NCI-H446 treated with DMSO at 0.1 percent for 48 hours (cell line): ENCODE measurements at regions not wholly inside any gene's neighbourhood (a gene's known extent, or its start where the extent isn't known, plus 50 kb on each side); places are given as distances from the start of the nearest gene placed in this dataset.

ENCODE experiments used
- DNase-seq: peaks from one replicate; lab custom pipeline; 2025; lab: John Stamatoyannopoulos, UW

DNA sequence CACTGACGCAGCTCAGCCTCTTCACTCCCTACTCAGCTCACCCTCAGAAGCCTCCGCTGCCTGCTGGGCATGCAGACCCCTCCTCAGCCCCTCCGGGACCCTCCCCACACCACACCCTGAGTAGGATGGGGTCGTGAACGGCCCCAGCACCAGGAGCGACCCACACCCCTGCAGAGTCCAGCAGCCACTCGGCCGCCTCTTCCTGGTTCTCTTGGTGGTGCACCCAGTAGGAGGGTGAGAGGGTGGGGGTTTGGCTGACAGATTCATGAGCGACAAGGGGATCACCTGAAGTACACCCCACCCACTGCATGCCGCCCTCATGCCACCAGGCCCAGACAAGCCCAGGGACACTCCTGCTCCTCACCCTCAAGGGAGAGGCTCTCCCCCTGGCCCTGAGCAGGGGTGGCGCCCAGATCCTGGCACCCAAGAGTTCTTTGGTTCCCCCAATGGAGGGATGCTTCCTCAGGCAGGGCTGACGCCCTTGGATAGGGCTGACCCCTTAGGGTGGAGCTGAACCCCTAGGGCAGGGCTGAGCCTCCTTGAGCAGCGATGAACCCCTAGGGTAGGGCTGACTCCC is 76.6 kb upstream of the GPC1 start:
- no peak for DNase-seq

DNA sequence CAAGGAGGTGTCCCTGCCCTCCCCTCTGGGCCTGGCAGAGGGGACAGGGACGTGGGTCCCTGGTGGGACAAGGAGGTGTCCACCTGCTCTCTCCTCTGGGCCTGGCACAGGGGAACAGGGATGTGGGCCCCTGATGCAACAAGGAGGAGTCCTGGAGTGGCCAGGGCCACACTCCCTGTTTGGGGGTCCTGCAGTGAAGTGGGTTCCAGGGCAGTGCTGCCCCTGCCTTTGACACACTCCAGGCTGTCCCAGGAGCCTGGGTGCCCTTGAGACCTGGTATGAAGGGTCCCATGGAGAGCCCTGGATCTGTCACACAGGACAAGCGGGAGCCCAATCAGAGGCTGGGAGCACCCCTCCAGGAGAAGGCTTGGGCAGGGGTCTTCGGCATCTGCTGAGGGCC is 75.8 kb upstream of the GPC1 start:
- no peak for DNase-seq

DNA sequence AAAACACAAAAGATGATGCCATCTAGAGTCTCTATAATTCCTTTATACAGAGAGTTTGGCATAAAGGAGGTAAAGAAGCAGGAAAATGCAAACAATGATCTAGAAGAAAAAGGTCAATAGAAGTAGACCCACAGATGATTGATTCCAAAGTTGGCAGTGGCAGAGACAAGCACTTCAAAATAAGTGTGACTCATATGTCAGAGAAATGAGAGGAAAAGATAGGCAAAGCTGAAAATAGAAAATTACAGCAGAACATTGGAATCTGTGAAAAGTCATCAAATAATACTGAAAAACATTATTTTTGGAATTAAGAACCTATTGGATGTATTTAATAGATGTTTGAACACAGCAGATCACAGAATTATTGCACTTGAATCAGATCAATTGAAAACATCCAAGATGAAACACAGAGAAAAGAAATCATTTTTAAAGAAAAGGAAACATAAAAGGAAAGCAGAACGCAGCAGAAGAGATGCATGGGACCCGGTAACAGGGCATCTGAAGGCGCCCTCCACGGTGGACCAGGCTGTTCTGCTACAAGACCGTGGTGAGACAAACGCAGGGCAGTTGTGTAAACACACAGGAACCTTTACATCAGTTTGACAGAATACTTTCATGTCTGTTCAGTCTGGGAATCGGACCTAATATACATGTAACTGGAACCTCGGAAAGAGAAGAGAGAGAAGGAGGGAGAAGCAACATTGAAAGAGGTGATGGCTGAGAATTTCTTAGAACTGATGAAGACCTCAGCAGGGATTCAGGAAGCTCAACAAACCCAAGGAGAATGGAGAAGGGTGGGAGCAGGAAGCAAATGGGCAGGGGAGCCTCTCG is 74.6 kb upstream of the GPC1 start:
- no peak for DNase-seq

DNA sequence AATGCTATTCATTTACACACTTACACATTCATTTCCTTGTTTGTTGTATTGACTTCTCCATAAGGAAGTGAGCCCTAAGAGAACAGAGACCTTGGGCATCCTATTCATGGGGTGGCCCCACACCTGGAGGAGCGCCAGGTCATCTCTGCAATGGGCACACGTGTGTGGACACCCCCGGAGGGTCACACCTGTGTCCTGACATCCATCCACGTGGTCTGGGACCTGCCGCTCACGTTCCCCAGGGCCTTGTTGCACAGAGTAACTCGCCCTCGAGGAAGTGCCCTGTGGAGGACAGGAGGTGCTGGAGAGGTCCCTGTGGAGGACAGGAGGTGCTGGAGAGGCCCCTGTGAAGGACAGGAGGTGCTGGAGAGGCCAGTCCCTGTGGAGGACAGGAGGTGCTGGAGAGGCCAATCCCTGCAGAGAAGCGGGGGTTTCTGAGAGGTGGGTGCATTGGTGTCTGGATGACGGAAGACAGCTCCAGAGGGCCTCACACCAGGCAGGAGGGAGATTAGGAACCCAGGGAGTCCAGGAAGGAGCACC is 73.2 kb upstream of the GPC1 start:
- no peak for DNase-seq

DNA sequence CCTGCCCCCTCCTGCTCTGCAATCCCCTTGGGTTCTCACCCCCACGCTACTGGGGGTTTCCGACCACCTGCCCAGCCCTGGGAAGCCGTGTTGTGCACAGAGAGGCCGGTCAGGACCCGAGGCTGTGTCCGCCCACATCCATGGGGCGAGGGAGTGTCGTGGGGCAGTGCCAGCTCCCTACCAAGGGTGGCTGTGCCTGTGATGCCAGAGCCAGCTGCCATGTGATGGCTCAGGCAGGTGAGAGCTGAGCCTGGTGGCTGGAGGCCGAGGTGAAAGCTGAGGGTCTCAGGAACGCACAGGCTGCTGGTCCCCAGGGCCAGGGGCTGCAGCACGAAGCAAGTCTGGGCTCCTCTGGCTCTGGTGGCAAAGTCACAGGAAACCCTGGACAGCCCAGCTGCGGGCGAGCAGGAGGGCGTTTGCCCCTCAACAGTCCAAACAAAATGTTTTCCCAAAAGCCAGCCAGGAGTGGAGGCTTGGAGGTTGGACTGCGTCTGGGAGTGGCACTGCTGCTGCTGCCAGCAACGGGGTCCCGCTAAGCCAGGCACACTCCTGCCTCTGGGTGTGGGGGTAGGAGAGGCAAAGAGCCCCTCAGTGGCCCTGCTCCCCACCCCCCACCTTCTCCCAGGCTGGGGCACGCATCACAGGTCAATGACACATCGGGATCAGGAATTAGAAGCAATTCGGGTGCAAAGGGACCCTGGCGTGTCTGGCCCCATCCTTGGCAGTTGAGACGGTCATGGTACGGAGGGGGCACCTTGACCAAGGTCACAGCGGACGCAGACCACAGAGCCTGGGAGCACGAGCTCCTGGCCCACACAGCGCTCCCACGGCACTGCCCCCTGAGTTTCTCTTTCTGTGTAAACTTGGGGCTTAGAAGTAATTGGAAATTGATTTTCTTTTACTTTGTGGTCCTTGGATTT is 72.4 kb upstream of the GPC1 start:
- DNase-seq = no peak

DNA sequence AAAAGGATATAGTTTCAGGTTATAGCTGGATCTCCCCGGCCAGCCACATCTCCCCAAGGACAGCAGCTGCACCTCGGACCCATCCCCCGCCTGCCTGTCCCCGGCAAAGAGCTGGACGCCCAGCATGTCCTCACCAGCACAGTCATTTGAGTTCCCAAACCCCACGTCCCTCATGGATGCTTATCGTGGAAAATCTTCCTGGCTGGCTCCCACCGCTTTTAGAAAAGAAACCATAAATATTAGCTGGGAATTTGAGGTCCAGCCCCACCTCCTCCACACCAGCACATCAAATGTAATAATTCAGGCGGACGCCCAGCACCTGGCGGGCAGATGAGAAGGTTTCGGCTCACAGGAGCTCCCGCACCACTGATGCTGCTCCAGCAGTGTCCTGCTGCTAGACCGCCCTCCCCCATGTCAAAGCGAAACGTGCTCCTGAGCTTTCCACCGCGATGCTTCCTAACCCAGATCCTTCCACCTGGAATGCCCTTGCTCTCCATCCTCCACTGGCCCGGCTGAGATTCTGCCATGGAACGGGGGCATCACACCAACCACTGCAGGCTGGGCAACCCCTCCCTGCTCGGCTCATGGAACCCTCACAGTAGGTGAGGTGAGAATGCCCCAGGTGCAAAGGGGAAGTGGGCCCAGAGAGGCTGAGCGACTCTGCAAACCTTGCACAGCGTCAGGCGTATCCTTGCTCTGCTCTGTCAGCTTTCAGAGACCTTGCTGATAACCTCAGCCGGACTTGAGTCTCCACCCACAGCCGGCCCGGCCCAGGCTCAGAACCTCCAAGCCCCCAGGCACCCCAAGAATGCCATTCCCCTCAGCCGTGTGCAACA is 71.5 kb upstream of the GPC1 start:
- no peak for DNase-seq

DNA sequence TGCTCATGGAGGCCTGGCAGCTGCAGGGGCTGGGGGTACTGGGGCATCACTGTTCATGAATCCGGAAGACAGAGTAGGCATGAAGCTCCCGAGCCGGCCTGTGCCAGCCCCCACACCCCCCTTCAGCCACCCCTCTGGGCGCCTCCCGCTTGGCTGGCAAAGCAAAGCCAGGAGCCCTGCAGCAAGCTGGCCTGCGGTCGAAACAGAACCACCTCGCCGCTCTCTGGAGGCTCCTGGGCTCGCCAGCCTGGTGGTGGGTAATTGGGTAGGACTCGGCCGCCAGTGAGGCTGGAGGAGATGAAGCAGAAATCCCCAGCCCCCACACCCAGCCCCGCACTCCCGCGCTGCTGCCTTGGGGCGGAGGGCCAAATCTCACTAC is 70.9 kb upstream of the GPC1 start:
- no peak for DNase-seq

DNA sequence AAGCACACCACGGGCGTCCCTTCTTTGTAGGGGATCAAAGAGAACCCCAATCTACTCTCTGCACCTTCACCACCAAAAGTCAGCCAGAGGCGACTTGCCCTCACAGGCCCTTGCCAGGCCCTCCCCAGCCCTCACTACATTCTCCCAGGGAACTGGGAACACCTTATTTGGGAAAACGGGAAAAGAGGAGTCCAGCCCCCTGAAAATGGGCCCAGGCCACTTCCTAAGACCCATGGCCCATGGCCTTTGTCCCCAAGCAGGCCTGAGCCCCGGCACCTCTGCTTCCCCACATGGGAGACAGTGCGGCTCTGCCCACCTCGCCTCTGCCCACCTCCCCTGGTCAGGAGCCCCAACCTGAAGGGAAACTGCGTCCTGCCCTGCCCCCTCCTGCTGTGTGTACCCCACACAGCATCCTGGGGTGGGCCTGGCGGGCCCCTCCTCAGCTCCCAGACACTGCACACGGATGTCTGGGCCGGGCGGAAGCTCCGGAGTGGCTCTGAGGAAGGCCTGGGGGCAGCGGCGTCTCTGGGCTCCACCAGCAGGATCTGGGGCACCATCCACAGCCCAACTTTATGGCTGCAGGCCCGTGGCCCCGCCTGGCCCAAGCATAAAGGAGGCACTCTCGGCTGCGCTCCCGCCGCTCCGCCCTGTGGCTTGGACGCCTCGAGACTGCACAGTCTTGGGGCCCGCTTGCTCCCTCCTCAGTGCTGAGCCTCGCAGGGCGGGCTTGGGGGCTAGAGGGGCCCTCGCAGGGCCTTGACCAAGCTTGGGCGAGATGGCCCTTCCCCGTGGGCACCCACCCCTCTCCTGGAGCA is 70.3 kb upstream of the GPC1 start:
- no peak for DNase-seq

DNA sequence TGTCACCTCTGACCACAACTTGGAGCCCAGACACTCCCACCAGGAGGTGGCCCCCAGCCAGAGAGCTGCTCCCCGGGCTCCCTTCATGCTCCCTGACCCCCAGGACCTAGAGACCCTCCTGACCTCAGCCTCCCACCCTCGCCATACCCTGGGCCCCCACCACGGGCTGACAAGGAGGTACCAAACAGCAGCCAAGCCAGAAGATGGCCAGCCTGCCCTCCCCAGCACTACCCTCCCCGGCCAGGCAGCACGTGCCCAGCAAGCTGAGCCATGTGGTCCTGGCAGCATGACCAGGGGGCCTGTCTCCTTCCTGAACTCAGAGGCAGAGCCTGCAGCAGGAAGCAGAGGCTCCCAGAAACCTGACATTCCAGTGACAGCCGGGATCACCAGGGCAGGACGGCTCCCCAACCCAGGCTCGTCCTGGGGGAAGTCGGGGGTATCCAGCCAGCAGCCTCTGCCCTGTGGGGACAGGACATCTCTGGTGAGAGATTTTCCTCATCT is 69.4 kb upstream of the GPC1 start:
- DNase-seq = no peak

DNA sequence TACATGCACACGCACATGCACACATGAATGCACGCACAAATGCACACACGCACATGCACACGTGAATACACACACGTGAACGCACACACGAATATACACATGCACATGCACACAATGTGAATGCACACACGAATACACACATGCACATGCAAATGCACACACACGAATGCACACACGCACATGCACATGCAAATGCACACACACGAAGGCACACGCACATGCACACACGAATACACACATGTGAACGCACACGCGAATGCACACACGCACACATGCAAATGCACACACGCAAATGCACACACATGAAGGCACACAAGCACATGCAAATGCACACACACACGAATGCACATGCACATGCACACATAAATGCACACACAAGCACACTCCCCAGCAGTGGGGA is 68.6 kb upstream of the GPC1 start:
- DNase-seq = no peak

DNA sequence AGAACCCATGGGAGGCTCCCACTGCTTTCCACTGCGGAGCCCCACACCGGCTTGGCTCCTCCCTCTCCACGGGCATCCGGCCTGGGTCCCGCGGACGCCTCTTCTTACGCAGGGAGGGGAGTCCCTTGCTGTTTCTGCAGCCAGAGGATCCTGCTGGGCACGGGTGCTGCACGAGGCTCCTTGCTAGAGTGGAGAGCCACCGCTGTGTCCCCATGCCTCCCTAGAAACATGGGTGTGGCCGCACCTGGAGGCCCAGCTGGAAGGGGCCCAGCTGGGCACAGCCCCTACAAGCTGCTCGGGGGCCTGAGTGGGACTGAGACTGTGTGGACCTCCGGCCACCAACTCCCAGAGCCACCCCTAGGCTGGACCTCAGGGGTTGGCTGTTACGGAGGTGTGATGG is 67.7 kb upstream of the GPC1 start:
- no peak for DNase-seq

DNA sequence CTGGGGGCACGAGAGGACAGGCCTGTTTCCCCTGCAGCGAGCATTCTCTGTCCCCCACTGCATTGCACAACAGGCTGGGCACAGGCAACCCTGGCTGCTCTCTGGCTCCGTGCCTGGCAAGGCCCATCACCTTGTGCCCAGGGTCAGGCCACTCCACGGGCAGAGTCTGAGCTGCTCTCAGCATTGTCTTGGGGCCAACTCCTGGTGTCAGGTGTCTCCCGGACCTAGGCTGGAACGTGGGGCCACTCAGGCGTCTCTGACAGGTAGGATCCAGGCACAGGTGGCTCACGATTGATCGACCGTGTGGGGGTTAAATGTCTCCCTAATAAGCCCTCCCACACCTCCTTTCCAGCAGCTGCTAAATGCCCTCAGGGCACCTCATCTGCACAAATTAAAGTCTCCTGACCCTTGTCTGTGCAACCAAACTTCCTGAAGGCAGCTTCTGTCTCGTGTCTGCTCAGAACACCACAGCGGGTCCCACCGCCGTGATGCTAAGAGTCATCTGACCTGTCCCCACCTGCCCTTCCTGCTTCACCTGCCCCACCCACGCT is 66.6 kb upstream of the GPC1 start:
- no peak for DNase-seq

DNA sequence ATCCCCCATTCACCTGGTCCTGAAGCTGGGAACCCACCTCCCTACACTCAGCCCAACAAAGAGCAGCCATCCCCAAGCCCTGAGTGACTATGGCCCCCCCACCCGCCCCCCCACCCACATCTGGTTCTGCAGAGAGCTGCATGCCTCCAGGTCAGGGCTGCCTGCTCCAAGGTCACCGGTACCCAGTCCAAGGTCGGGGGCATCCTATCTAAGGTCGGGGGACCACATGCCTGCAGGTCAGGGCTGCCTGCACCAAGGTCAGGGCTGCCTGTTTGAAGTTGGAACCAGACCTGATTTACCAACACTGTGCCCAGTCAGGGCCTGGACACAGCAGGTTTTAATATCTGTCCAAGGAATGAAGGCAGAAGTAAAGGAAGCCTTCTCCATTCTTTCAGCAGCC is 66.1 kb upstream of the GPC1 start:
- DNase-seq = no peak

DNA sequence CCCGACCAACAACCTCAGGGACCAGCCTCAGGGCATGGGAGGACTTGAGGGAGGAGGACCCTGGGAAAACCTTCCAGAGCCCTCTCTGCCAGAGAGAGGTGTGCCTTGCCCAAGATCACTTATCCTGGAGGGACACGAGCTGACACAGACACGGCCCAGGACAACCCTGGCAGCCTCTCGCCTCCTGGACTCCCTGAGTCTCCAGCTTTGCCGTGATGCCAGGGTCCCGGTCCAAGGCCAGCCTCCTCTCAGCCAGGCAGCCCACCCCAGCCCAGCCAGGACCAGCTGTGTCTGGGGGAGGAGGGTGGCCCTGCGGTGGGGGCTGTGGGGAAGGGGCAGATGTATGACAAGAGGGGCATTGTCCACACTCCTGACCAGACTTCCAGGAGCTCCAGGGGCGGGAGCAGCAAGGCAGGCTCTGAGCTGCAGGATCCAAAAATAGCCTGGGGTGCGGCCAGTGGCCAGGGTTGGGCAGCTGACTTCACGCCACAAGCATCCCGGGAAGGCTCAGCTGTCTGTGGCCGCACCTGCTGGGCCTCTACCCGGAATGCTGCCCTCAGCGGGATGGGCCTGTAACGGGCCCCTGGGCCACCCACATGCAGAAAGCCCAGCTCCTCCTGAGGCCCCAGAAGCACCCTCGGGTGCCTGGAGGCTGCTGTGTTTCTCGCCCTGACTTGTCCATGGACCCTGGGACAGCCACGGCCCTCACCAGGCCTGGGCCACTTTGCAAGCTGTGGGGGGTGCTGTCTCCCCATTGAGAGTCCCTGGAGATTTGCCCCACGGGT is 65.5 kb upstream of the GPC1 start:
- no peak for DNase-seq

DNA sequence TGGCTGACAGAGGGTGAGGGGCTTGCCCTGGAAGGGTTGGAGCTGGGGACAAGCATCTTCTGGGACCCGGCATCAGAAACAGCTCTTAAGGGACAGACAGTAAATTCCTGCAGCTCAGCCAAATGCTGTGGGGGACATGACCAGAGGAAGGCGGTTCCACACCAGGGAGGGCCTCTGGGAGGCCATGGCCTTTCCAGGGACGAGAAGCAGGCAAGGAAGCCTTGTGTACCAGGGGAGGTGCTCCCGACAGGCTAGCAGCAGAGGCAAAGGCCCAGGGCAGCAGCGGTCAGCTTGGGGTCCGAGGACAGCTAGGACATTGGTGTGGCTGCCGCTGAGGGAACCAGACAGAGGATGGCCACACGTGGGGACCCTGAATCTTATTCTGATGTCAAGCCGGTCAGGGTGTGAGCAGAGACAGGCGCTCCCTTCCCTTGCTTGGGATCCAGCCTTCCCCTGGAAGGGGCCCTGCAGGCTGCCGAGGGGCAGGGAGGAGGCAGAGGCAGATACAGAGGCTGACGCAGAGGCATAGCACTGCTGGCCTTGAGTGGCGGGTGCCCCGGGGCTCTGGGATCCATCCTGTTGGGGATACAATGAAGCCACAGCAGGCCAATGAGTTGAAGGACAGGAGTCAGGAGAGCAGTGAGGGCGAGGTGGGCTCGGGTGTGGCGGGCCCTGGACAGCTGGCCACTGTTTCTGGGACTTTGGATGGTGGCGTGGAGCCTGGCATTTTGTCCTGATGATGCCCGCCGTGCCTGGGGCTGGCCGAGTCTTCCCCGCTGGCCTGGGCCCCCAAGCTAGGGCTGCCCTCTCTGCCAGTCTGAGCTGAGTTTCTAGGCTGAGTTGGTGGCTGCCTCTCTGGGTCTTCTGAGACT is 64.1 kb upstream of the GPC1 start:
- no peak for DNase-seq

DNA sequence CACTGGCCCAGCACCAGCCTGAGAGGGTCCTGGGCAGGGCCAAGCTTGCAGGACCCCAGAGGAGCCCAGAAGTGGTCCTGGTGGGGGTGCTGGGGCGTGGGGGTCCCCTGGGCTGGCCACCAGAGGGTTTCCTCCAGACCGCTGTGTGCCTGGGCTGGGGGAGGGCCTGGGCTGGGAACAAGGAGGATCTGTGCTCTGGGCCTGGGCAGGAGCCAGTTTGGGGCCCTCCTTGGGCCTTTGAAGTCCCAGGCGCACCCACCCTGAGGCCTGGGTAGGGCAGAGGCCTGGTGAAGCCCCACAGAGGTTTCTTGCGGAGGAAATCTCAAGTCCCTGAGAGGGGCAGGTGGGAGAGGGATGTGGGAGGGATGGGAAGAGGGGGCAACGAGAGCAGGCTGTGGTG is 63.4 kb upstream of the GPC1 start:
- no peak for DNase-seq

DNA sequence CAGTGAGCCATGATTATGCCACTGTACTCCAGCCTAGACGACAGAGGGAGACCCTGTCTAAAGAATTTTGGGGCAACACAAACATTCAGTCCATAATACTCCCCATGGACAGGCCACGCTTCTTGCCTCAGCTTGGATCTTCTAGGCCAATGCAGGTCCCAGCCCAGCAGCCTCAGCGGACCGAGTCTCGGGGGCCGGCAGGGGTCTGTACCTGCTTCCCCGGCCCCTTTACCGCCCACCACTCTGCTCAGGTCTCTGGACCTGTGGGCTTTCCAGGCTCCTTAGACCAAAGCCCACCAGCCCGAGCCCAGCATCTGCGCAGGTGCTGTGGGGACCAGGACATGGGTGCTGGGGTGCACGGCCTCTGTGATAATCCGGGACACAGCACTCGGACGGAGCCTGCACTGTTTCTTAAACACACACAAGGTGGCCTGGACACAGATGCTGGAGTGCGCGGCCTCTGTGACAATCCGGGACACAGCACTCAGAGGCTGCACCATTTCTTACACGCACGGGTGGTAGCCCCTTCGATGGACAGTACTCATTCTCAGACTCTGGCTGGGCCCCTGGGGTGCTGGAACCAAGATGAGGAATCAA is 62.1 kb upstream of the GPC1 start:
- no peak for DNase-seq
